K562 (cell line): ENCODE measurements at regions not wholly inside any gene's neighbourhood (a gene's known extent, or its start where the extent isn't known, plus 50 kb on each side); places are given as distances from the start of the nearest gene placed in this dataset.

Experiments used
- ATAC-seq: fragments of 200-7000 bp; cut with Tn5 transposase; 3 replicates; pipeline ENCODE4 v1.9.1; 2020; ENCODE audit warnings: moderate library complexity
- BruUV-seq: library from RNA; stranded (reverse); fragments of 400-500 nt; replicated peaks from 2 replicates; lab custom pipeline; 2021; lab: Mats Ljungman, UMichigan
- CTCF ChIA-PET: fragments of 300-600 bp; formaldehyde crosslinking; extraction: SDS; loops from one replicate; lab custom pipeline; 2021; ENCODE audit warnings: low intra/inter-chr PET ratio; lab: Yijun Ruan, JAX
- POLR2A ChIA-PET: fragments of 300-600, 350-650 bp; sonication (Branson Sonifier 250); formaldehyde crosslinking; extraction: SDS; loops from one replicate; lab custom pipeline; 2021; ENCODE audit warnings: antibody characterized with exemption, inconsistent platforms; lab: Yijun Ruan, JAX
- DNase-seq, 4 experiments: peaks; one replicate each; pipeline versions ENCODE4 v3.0.0 to v3.0.0-alpha.2; 2011 to 2018; ENCODE audit warnings: low spot score in 3 of 4, mixed read lengths in 3 of 4; ENCODE audit errors: extremely low read depth in 1 of 4
- FAIRE-seq: peaks from 2 replicates; lab custom pipeline; 2011; peaks lifted over from hg19 to GRCh38; lab: Jason Lieb, UNC
- H2AFZ ChIP-seq: 2 replicates; pipeline ENCODE4 v1.6.0; 2011; ENCODE audit warnings: low read depth, low read length, control low read depth, inconsistent platforms
- H3K27ac ChIP-seq: fragments of 200-600 bp; 3 replicates; pipeline ENCODE4 v1.8.0; 2011; ENCODE audit warnings: low read depth, mild to moderate bottlenecking, control low read depth, inconsistent platforms, low read length, moderate library complexity, mixed read lengths; ENCODE audit errors: extremely low read depth
- H3K27me3 ChIP-seq, 2 experiments: fragments of 300-600 bp in 1 of 2; 2 replicates in 1 of 2; 3 replicates in 1 of 2; pipeline versions ENCODE4 v1.6.0 to v1.8.0; 2011; ENCODE audit warnings: inconsistent platforms in 2 of 2, low read length in 2 of 2, mild to moderate bottlenecking in 1 of 2, mixed read lengths in 1 of 2, moderate library complexity in 1 of 2; ENCODE audit not compliant: control insufficient read depth in 2 of 2, insufficient read depth in 2 of 2
- H3K36me3 ChIP-seq: fragments of 300-600 bp; 3 replicates; pipeline ENCODE4 v1.8.0; 2011; ENCODE audit warnings: mild to moderate bottlenecking, low read length, inconsistent platforms; ENCODE audit not compliant: control insufficient read depth, insufficient read depth
- H3K4me1 ChIP-seq, 2 experiments: fragments of 200-600 bp in 1 of 2; replicated peaks in 1 of 2; 2 replicates in 1 of 2; 3 replicates in 1 of 2; pipeline versions ENCODE4 v1.5.1 to v1.8.0; 2011; ENCODE audit warnings: inconsistent platforms in 2 of 2, low read length in 2 of 2, mild to moderate bottlenecking in 1 of 2, mixed read lengths in 1 of 2, moderate library complexity in 1 of 2; ENCODE audit not compliant: control insufficient read depth in 2 of 2, insufficient read depth in 2 of 2
- H3K4me2 ChIP-seq: 2 replicates; pipeline ENCODE4 v1.6.1; 2011; ENCODE audit warnings: low read length, control low read depth, inconsistent platforms, mixed read lengths; ENCODE audit not compliant: insufficient read depth
- H3K4me3 ChIP-seq: fragments of 200-600 bp; sonication (generic), shearing (Covaris generic); 2 replicates; pipeline ENCODE4 v1.5.1; 2016; ENCODE audit warnings: control low read depth, inconsistent platforms
- H3K79me2 ChIP-seq: fragments of 200-600 bp; 3 replicates; pipeline ENCODE4 v1.8.0; 2011; ENCODE audit warnings: low read length, inconsistent platforms; ENCODE audit not compliant: control insufficient read depth, insufficient read depth
- H3K9ac ChIP-seq, 2 experiments: 2 replicates each; pipeline versions ENCODE4 v1.6.0 to v1.6.1; 2011; ENCODE audit warnings: low read depth in 2 of 2, low read length in 2 of 2, control low read depth in 1 of 2, inconsistent platforms in 1 of 2, mild to moderate bottlenecking in 1 of 2, mixed read lengths in 1 of 2; ENCODE audit not compliant: insufficient read depth in 1 of 2
- H3K9me1 ChIP-seq: one replicate; pipeline ENCODE4 v1.6.0; 2011; ENCODE audit warnings: inconsistent platforms, mild to moderate bottlenecking, low read length, moderate library complexity; ENCODE audit not compliant: control insufficient read depth, insufficient read depth
- H3K9me3 ChIP-seq: replicated peaks from 2 replicates; pipeline ENCODE4 v1.5.1; 2011; ENCODE audit warnings: low read depth, low read length, inconsistent platforms; ENCODE audit not compliant: control insufficient read depth, insufficient read depth
- H4K20me1 ChIP-seq: replicated peaks from 2 replicates; pipeline ENCODE4 v1.6.1; 2011; ENCODE audit warnings: low read length, inconsistent platforms, mixed read lengths; ENCODE audit not compliant: control insufficient read depth, insufficient read depth
- ARID2 ChIP-seq: fragments of 450-650 bp; IDR thresholded peaks from 2 replicates; pipeline ENCODE4 v1.6.1; 2017; ENCODE audit warnings: antibody characterized with exemption, mild to moderate bottlenecking
- HMG20A ChIP-seq: fragments of 450-650 bp; formaldehyde crosslinking; conservative IDR thresholded peaks from 2 replicates; pipeline ENCODE4 v1.4.0; 2020; ENCODE audit warnings: mild to moderate bottlenecking, mixed read lengths
- NCOA2 ChIP-seq, 2 experiments: fragments of 450-650 bp; IDR thresholded peaks; 2 replicates each; pipeline ENCODE4 v1.6.1; 2018; ENCODE audit warnings: mild to moderate bottlenecking in 2 of 2, moderate library complexity in 1 of 2; ENCODE audit not compliant: partially characterized antibody in 2 of 2
- PHB2 ChIP-seq: fragments of 450-650 bp; IDR thresholded peaks from 2 replicates; pipeline ENCODE4 v1.6.1; 2017; ENCODE audit warnings: low read depth
- SMARCA4 ChIP-seq: fragments of 450-650 bp; IDR thresholded peaks from 2 replicates; pipeline ENCODE4 v1.6.1; 2016
- SRSF1 ChIP-seq: fragments of 200-400 bp; formaldehyde crosslinking; IDR thresholded peaks from 2 replicates; pipeline ENCODE4 v1.6.1; 2017; ENCODE audit warnings: mild to moderate bottlenecking, low read depth, low read length, moderate library complexity
- STAG1 ChIP-seq: sonication (generic); formaldehyde crosslinking; IDR thresholded peaks from 2 replicates; pipeline ENCODE4 v1.5.0; 2020; ENCODE audit warnings: missing genetic modification reagents, borderline replicate concordance
- TBP ChIP-seq: optimal IDR thresholded peaks from 2 replicates; pipeline ENCODE3; 2011; ENCODE audit warnings: low read depth, low read length, improper control_type of control experiment
- ZNF212 ChIP-seq: fragments of 450-650 bp; formaldehyde crosslinking; IDR thresholded peaks from 2 replicates; pipeline ENCODE4 v1.4.0; 2020; ENCODE audit warnings: mild to moderate bottlenecking
- ZNF584 ChIP-seq: fragments of 200-800 bp; sonication (Bioruptor generic); IDR thresholded peaks from 2 replicates; pipeline ENCODE4 v1.6.1; 2016; ENCODE audit warnings: low read depth, mild to moderate bottlenecking, missing genetic modification characterization, missing compliant biosample characterization
- ZNF830 ChIP-seq: fragments of 250-450 bp; sonication (Bioruptor Pico); IDR thresholded peaks from 2 replicates; pipeline ENCODE4 v1.5.0; 2021; ENCODE audit warnings: mild to moderate bottlenecking
- WGBS: fragments of 100-300 bp; shearing (Covaris generic); methylation state at CpG from one replicate; pipeline ENCODE4 v1.1.6; 2016; ENCODE audit warnings: low coverage, mixed read lengths; ENCODE audit not compliant: insufficient coverage; ENCODE audit errors: missing lambda C conversion rate; 5-methylcytosine and 5-hydroxymethylcytosine counted together
- in situ Hi-C: fragments of 300-500 bp; cut with MboI; formaldehyde crosslinking; loops from 4 replicates; pipeline ENCODE4 v1.15.0; 2018; ENCODE audit warnings: inconsistent platforms, mixed read lengths
- intact Hi-C: fragments of 100-400 bp; cut with micrococcal nuclease; formaldehyde crosslinking; loops from 2 replicates; pipeline ENCODE4 v1.14.2; 2022
- TF ChIP-seq, protein P1 (sequence below): fragments of 450-650 bp; formaldehyde crosslinking; IDR thresholded peaks from 2 replicates; pipeline ENCODE4 v1.4.0; 2020; ENCODE audit warnings: mild to moderate bottlenecking, mixed read lengths
- TF ChIP-seq, protein P2 (sequence below): fragments of 250-450 bp; sonication (Bioruptor Pico); IDR thresholded peaks from 2 replicates; pipeline ENCODE4 v1.5.0; 2020; ENCODE audit warnings: mild to moderate bottlenecking, borderline replicate concordance
- TF ChIP-seq, protein P3 (sequence below): sonication (generic); formaldehyde crosslinking; IDR thresholded peaks from 2 replicates; pipeline ENCODE4 v1.4.0; 2020; ENCODE audit warnings: mild to moderate bottlenecking, missing genetic modification reagents
- TF ChIP-seq, protein P4 (sequence below): sonication (generic); formaldehyde crosslinking; IDR thresholded peaks from 2 replicates; pipeline ENCODE4 v1.8.1; 2022; ENCODE audit warnings: missing genetic modification reagents
- TF ChIP-seq, protein P5 (sequence below): fragments of 250-450 bp; sonication (Bioruptor Pico); IDR thresholded peaks from 2 replicates; pipeline ENCODE4 v1.8.0; 2022; ENCODE audit warnings: inconsistent platforms

DNA sequence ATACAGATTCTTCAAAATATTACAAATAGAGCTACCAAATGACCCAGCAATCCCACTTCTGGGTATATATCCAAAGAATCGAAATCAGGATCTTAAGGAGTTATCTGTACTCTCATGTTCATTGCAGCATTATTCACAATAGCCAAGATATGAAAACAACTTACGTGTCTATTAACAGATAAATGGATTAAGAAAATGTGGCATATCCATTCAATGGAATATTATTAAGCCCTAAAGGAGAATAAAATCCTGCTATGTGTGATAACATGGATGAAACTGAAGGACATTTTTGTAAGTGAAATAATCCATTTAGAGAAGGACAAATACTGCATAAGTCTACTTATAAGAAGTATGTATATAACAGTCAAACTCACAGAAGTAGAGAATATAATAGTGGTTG, 450.6 kb downstream of the TMEM232 start:
- Histone ChIP-seq H3K27ac (no peak overlapping the region), H3K79me2 (no peaks in the 10 kb centered on the region), H3K27me3 (no peaks in the 10 kb centered on the region)
- WGBS: 0% methylated on average over 2 of the region's 2 CpGs
- ChIA-PET POLR2A (no interaction called here), CTCF (no interaction called here)
- TF ChIP-seq NCOA2 (IDR thresholded peaks at IDR 0.05; ENCODE audit: partially characterized antibody in 2 of 2) (no peak), STAG1 (CRISPR knock-in tag) (no peak), SMARCA4 (no peak), HMG20A (CRISPR knock-in tag) (no peak), TBP (no peak), ARID2 (no peak), ZNF584 (no peak), SRSF1 (no peak), PHB2 (no peak), ZNF830 (no peak), ZNF212 (CRISPR knock-in tag) (no peak)
- TF ChIP-seq, protein P1, sequence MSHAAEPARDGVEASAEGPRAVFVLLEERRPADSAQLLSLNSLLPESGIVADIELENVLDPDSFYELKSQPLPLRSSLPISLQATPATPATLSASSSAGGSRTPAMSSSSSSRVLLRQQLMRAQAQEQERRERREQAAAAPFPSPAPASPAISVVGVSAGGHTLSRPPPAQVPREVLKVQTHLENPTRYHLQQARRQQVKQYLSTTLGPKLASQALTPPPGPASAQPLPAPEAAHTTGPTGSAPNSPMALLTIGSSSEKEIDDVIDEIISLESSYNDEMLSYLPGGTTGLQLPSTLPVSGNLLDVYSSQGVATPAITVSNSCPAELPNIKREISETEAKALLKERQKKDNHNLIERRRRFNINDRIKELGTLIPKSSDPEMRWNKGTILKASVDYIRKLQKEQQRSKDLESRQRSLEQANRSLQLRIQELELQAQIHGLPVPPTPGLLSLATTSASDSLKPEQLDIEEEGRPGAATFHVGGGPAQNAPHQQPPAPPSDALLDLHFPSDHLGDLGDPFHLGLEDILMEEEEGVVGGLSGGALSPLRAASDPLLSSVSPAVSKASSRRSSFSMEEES (CRISPR knock-in tag): no peak
- TF ChIP-seq, protein P2, sequence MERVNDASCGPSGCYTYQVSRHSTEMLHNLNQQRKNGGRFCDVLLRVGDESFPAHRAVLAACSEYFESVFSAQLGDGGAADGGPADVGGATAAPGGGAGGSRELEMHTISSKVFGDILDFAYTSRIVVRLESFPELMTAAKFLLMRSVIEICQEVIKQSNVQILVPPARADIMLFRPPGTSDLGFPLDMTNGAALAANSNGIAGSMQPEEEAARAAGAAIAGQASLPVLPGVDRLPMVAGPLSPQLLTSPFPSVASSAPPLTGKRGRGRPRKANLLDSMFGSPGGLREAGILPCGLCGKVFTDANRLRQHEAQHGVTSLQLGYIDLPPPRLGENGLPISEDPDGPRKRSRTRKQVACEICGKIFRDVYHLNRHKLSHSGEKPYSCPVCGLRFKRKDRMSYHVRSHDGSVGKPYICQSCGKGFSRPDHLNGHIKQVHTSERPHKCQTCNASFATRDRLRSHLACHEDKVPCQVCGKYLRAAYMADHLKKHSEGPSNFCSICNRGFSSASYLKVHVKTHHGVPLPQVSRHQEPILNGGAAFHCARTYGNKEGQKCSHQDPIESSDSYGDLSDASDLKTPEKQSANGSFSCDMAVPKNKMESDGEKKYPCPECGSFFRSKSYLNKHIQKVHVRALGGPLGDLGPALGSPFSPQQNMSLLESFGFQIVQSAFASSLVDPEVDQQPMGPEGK (CRISPR knock-in tag): no peak
- TF ChIP-seq, protein P3, sequence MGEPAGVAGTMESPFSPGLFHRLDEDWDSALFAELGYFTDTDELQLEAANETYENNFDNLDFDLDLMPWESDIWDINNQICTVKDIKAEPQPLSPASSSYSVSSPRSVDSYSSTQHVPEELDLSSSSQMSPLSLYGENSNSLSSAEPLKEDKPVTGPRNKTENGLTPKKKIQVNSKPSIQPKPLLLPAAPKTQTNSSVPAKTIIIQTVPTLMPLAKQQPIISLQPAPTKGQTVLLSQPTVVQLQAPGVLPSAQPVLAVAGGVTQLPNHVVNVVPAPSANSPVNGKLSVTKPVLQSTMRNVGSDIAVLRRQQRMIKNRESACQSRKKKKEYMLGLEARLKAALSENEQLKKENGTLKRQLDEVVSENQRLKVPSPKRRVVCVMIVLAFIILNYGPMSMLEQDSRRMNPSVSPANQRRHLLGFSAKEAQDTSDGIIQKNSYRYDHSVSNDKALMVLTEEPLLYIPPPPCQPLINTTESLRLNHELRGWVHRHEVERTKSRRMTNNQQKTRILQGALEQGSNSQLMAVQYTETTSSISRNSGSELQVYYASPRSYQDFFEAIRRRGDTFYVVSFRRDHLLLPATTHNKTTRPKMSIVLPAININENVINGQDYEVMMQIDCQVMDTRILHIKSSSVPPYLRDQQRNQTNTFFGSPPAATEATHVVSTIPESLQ (CRISPR knock-in tag): no peak
- TF ChIP-seq, protein P4, sequence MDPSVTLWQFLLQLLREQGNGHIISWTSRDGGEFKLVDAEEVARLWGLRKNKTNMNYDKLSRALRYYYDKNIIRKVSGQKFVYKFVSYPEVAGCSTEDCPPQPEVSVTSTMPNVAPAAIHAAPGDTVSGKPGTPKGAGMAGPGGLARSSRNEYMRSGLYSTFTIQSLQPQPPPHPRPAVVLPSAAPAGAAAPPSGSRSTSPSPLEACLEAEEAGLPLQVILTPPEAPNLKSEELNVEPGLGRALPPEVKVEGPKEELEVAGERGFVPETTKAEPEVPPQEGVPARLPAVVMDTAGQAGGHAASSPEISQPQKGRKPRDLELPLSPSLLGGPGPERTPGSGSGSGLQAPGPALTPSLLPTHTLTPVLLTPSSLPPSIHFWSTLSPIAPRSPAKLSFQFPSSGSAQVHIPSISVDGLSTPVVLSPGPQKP (CRISPR knock-in tag): no peak
- TF ChIP-seq, protein P5, sequence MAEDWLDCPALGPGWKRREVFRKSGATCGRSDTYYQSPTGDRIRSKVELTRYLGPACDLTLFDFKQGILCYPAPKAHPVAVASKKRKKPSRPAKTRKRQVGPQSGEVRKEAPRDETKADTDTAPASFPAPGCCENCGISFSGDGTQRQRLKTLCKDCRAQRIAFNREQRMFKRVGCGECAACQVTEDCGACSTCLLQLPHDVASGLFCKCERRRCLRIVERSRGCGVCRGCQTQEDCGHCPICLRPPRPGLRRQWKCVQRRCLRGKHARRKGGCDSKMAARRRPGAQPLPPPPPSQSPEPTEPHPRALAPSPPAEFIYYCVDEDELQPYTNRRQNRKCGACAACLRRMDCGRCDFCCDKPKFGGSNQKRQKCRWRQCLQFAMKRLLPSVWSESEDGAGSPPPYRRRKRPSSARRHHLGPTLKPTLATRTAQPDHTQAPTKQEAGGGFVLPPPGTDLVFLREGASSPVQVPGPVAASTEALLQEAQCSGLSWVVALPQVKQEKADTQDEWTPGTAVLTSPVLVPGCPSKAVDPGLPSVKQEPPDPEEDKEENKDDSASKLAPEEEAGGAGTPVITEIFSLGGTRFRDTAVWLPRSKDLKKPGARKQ (CRISPR knock-in tag): no peak
- TF ChIP-seq, all 486 proteins: peak for 0
- Histone ChIP-seq H3K36me3 (no peaks in the 10 kb centered on the region), H3K9me1 (no peaks in the 10 kb centered on the region), H2AFZ (no peak overlapping the region), H4K20me1 (no peaks in the 10 kb centered on the region), H3K4me1 (no peaks in the 10 kb centered on the region), H3K9ac (no peak overlapping the region), H3K4me2 (no peak overlapping the region), H3K9me3 (no peaks in the 10 kb centered on the region), H3K4me3 (no peak overlapping the region)
- ATAC-seq: no peak
- in situ Hi-C loops: no loop called here
- DNase-seq: no peak
- intact Hi-C loops: no loop called here
- no peak for FAIRE-seq
- BruUV-seq: no TSS peak
